ENCODE measurements at regions not wholly inside any gene's neighbourhood (a gene's known extent, or its start where the extent isn't known, plus 50 kb on each side); places are given as distances from the start of the nearest gene placed in this dataset.
"Not testable (repeated sequence)": the region's sequence is repeated elsewhere in the genome, so short reads cannot be mapped to it uniquely, and the experiment has no call there.

GRCh38 chr7:130854481-130854880 is 120.5 kb upstream of the KLF14 start:
- no peaks in the 10 kb centered on the region for H3K9me3 ChIP-seq (ENCODE audit: control insufficient read depth, insufficient read depth, low read depth, low read length)
- TF ChIP-seq ZFP41 (tag by site-specific recombination; IDR thresholded peaks at IDR 0.05; ENCODE audit: borderline replicate concordance) = no peak
- TF ChIP-seq REPIN1 (tag by site-specific recombination; IDR thresholded peaks at IDR 0.05; ENCODE audit: low read depth) = no peak
- TF ChIP-seq ZNF354C (tag by site-specific recombination; IDR thresholded peaks at IDR 0.05; ENCODE audit: borderline replicate concordance, low read depth) = no peak
- TF ChIP-seq ZNF488 (tag by site-specific recombination; IDR thresholded peaks at IDR 0.05) = no peak
- no peak for TF ChIP-seq ZNF2 (tag by site-specific recombination; IDR thresholded peaks at IDR 0.05)
- TF ChIP-seq RBAK (tag by site-specific recombination; IDR thresholded peaks at IDR 0.05) = no peak
- TF ChIP-seq YY1 (tag by site-specific recombination; IDR thresholded peaks at IDR 0.05) = no peak
- TF ChIP-seq ZNF610 (tag by site-specific recombination; IDR thresholded peaks at IDR 0.05; ENCODE audit: borderline replicate concordance) = no peak
- TF ChIP-seq ZNF169 (tag by site-specific recombination; IDR thresholded peaks at IDR 0.05) = no peak
- no peak for TF ChIP-seq ZNF423 (tag by site-specific recombination; IDR thresholded peaks at IDR 0.05)
- no peak for TF ChIP-seq ZBTB11 (tag by site-specific recombination; conservative IDR thresholded peaks at IDR 0.05; ENCODE audit: low read depth)
- TF ChIP-seq, protein P1, sequence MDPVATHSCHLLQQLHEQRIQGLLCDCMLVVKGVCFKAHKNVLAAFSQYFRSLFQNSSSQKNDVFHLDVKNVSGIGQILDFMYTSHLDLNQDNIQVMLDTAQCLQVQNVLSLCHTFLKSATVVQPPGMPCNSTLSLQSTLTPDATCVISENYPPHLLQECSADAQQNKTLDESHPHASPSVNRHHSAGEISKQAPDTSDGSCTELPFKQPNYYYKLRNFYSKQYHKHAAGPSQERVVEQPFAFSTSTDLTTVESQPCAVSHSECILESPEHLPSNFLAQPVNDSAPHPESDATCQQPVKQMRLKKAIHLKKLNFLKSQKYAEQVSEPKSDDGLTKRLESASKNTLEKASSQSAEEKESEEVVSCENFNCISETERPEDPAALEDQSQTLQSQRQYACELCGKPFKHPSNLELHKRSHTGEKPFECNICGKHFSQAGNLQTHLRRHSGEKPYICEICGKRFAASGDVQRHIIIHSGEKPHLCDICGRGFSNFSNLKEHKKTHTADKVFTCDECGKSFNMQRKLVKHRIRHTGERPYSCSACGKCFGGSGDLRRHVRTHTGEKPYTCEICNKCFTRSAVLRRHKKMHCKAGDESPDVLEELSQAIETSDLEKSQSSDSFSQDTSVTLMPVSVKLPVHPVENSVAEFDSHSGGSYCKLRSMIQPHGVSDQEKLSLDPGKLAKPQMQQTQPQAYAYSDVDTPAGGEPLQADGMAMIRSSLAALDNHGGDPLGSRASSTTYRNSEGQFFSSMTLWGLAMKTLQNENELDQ (tag by site-specific recombination; IDR thresholded peaks at IDR 0.05; ENCODE audit: low read depth) = no peak
- ChIA-PET CTCF (no interaction called here), POLR2A (no interaction called here)
- no peaks in the 10 kb centered on the region for H3K4me1 ChIP-seq (ENCODE audit: control insufficient read depth, insufficient read depth, low read length)
- H3K4me3 ChIP-seq (ENCODE audit: low read depth, low read length) = no peak overlapping the region
- H3K27ac ChIP-seq (ENCODE audit: extremely low read depth, low read depth, low read length) = no peak overlapping the region
- no peaks in the 10 kb centered on the region for H3K36me3 ChIP-seq (ENCODE audit: control insufficient read depth in 2 of 2, insufficient read depth in 1 of 2, low read length in 2 of 2)

DNA sequence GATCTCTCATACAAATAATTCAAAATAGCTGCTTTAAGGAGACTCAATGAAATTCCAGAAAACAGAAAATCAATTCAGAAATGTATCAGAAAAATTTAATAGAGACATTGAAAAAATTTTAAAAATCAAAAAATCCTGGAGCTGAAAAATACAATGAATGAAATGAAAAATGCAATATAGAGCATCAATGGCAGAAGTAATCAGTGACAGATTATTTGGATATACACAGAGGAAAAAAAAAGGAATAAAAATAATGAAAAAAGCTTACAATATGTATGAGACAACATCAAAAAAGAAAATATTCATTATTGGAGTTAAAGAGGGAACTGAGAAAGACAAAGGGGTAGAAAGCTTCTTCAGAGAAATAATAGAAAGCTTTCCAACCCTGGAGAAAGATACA is 122.9 kb upstream of the KLF14 start:
- Histone ChIP-seq H3K9me3 (ENCODE audit: control insufficient read depth, insufficient read depth, low read depth, low read length) (no peaks in the 10 kb centered on the region), H3K4me3 (ENCODE audit: low read depth, low read length) (no peak overlapping the region), H3K27ac (ENCODE audit: extremely low read depth, low read depth, low read length) (no peak overlapping the region), H3K36me3 (ENCODE audit: control insufficient read depth in 2 of 2, insufficient read depth in 1 of 2, low read length in 2 of 2) (no peaks in the 10 kb centered on the region), H3K4me1 (ENCODE audit: control insufficient read depth, insufficient read depth, low read length) (no peaks in the 10 kb centered on the region)
- CTCF ChIA-PET = interaction anchor here (1.2 kb wide), 1 partner anchor 18 kb away, joined by 3 read pairs; no protein-coding TSS in a partner anchor
- POLR2A ChIA-PET = no interaction called here
- no peak for TF ChIP-seq AEBP2 (tag by site-specific recombination; IDR thresholded peaks at IDR 0.05; ENCODE audit: borderline replicate concordance)
- peak; percentile 75 for TF ChIP-seq SETDB1 (IDR thresholded peaks at IDR 0.05; ENCODE audit: insufficient read length, low read length)

GRCh38 chr7:130860832-130861231 is 126.8 kb upstream of the KLF14 start:
- peak; percentile 94 for TF ChIP-seq ZNF585B (tag by site-specific recombination; IDR thresholded peaks at IDR 0.05)
- H3K27ac ChIP-seq (ENCODE audit: extremely low read depth, low read depth, low read length); H3K4me3 ChIP-seq (ENCODE audit: low read depth, low read length); POLR2A ChIA-PET; H3K4me1 ChIP-seq (ENCODE audit: control insufficient read depth, insufficient read depth, low read length); H3K9me3 ChIP-seq (ENCODE audit: control insufficient read depth, insufficient read depth, low read depth, low read length); CTCF ChIA-PET; H3K36me3 ChIP-seq (ENCODE audit: control insufficient read depth in 2 of 2, insufficient read depth in 1 of 2, low read length in 2 of 2): not testable (repeated sequence)

All from HEK293 (cell line).